Activated T-helper 2 cell treated with anti-CD3 and anti-CD28 coated beads, Interferon-gamma antibody, Interleukin-2, Interleukin-4, amounts not matched to agents 10 μg/mL and 5 μg/mL and 100 μg/mL, durations not matched to agents 14 hours and 24 hours and 36 hours (primary cell): ENCODE measurements at regions not wholly inside any gene's neighbourhood (a gene's known extent, or its start where the extent isn't known, plus 50 kb on each side); places are given as distances from the start of the nearest gene placed in this dataset.
"Not testable (repeated sequence)": the region's sequence is repeated elsewhere in the genome, so short reads cannot be mapped to it uniquely, and the experiment has no call there.

Experiments used
- DNase-seq: peaks from one replicate; pipeline ENCODE4 v3.0.0; 2021; ENCODE audit warnings: low spot score
- H3K27ac Mint-ChIP-seq: one replicate; pipeline ENCODE4 v1.8.0; 2021; ENCODE audit warnings: mixed read lengths
- H3K27me3 Mint-ChIP-seq: one replicate; pipeline ENCODE4 v1.8.0; 2021; ENCODE audit warnings: low read depth, mixed read lengths
- H3K36me3 Mint-ChIP-seq: one replicate; pipeline ENCODE4 v1.8.0; 2021; ENCODE audit warnings: low read depth, mixed read lengths
- H3K4me1 Mint-ChIP-seq: one replicate; pipeline ENCODE4 v1.8.0; 2021; ENCODE audit warnings: low read depth, mixed read lengths
- H3K4me3 Mint-ChIP-seq: one replicate; pipeline ENCODE4 v1.8.0; 2021; ENCODE audit warnings: low read depth, mild to moderate bottlenecking, moderate library complexity, mixed read lengths
- H3K9me3 Mint-ChIP-seq: one replicate; pipeline ENCODE4 v1.8.0; 2021; ENCODE audit warnings: mixed read lengths
- intact Hi-C: fragments of 100-400 bp; cut with micrococcal nuclease; formaldehyde crosslinking; loops from one replicate; pipeline ENCODE4 v1.15.1; 2023

GRCh38 chr12:102676812-102677211 is 196.4 kb upstream of the IGF1 start:
- intact Hi-C loops: no loop called here
- H3K36me3 Mint-ChIP-seq: no peaks in the 10 kb centered on the region

DNA sequence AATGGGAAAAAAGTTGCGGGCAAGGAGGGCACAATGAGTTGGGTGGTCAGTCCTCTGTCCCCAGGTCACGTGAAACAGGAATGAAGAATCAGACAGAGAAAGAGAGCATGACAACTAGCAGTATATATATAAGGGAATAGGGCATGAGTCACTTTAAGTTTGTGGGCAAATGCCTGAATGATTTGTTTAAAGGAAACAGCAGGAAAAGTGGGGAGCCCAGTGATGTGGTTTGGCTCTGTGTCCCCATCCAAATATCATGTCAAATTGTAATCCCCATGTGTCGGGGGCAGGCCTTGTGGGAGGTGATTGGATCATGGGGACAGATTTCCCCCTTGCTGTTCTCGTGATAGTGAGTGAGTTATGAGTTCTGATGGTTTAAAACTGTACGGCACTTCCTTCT is 195.3 kb upstream of the IGF1 start:
- Mint-ChIP-seq H3K27ac (no peak overlapping the region), H3K4me3 (no peak overlapping the region), H3K4me1 (no peaks in the 10 kb centered on the region), H3K27me3 (no peaks in the 10 kb centered on the region), H3K9me3 (peaks cover 7% of the 10 kb centered on the region), H3K36me3 (no peaks in the 10 kb centered on the region)
- intact Hi-C loops: no loop called here
- no peak for DNase-seq

More at GRCh38 chr12:102676812-102677211, 196.4 kb upstream of the IGF1 start:
- Mint-ChIP-seq H3K27ac (no peak overlapping the region), H3K27me3 (no peaks in the 10 kb centered on the region), H3K4me3 (no peak overlapping the region), H3K9me3 (peaks cover 7% of the 10 kb centered on the region), H3K4me1 (no peaks in the 10 kb centered on the region)
- DNase-seq: no peak

GRCh38 chr12:102673606-102674005 is 193.2 kb upstream of the IGF1 start:
- no peak for DNase-seq
- Mint-ChIP-seq H3K4me3 (no peak overlapping the region), H3K27ac (no peak overlapping the region), H3K27me3 (no peaks in the 10 kb centered on the region), H3K4me1 (no peaks in the 10 kb centered on the region), H3K36me3 (no peaks in the 10 kb centered on the region), H3K9me3 (peaks cover 7% of the 10 kb centered on the region)
- intact Hi-C loops: no loop called here

- H3K27ac Mint-ChIP-seq, H3K27me3 Mint-ChIP-seq, H3K36me3 Mint-ChIP-seq, H3K4me1 Mint-ChIP-seq, H3K4me3 Mint-ChIP-seq, DNase-seq, intact Hi-C loops, H3K9me3 Mint-ChIP-seq: not testable (repeated sequence)
These were observed 191.8 kb upstream of the IGF1 start for GRCh38 chr12:102672212-102672611.

DNA sequence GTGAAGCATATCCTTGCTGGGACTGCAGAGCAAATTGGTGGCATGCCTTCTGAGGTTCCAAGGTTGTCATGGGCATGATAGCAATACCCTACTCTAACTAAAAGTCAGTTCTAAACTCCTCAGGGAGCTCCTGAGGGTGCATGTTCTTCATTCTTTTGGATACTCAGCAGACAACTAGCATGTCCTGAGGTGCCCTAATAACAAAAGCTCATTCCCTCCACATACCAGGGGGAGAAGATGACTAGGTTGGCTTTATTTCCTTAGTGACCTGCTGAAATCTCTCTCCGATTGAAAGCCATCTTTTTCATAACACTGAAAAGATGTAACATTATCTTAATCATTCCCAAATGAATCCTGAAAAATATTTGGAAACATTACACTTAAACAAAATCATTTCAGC is 188.7 kb upstream of the IGF1 start:
- no peaks in the 10 kb centered on the region for H3K36me3 Mint-ChIP-seq
- peaks cover 7% of the 10 kb centered on the region for H3K9me3 Mint-ChIP-seq
- no peak overlapping the region for H3K4me3 Mint-ChIP-seq
- no peaks in the 10 kb centered on the region for H3K4me1 Mint-ChIP-seq
- no peak for DNase-seq
- H3K27me3 Mint-ChIP-seq: peaks cover 4% of the 10 kb centered on the region
- intact Hi-C loops: no loop called here
- no peak overlapping the region for H3K27ac Mint-ChIP-seq

DNA sequence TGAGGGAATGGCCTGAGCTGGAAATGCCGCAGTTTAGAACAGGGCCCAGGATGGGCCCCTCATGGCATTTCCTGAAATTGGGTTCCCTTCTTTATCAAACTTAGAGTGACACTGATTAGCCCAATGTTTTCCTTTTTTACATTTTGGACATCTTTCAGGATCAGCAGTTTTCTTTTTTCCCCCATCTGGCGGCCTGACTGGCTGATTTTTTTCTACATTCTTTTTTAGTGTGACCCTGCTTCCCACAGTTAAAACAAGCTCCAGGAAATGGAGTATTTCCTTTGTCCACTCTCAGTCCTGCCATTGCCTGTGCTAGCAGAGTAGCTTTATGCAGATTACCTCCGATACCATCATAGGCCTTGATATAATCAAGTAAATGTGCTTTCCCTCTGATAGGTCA is 185.8 kb upstream of the IGF1 start:
- intact Hi-C loops, H3K36me3 Mint-ChIP-seq, DNase-seq, H3K27ac Mint-ChIP-seq, H3K27me3 Mint-ChIP-seq, H3K9me3 Mint-ChIP-seq, H3K4me1 Mint-ChIP-seq, H3K4me3 Mint-ChIP-seq: not testable (repeated sequence)

- intact Hi-C loops: no loop called here
- Mint-ChIP-seq H3K36me3 (no peaks in the 10 kb centered on the region), H3K4me1 (no peaks in the 10 kb centered on the region), H3K27ac (no peak overlapping the region), H3K4me3 (no peak overlapping the region), H3K9me3 (peaks cover 4% of the 10 kb centered on the region), H3K27me3 (no peaks in the 10 kb centered on the region)
- DNase-seq: no peak
These were observed 179.0 kb upstream of the IGF1 start for GRCh38 chr12:102659200-102659911.

DNA sequence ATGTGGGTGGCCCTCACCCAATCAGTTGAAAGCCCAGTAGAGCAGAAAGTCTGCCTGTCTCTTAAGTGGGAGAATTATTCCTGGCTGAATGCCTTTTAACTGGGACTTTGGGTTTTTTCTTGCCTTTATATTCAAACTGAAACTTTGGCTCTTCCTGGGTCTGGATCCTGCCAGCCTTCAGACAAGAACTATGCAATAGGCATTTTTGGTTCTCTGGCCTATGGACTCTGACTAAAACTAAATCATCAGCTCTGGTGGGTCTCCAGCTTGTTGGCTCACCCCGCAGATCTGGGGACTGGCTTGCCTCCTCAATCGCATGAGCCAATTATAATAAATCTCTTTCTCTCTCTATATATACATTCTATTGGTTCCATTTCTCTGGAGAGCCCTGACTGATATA is 173.0 kb upstream of the IGF1 start:
- peaks cover 2% of the 10 kb centered on the region for H3K9me3 Mint-ChIP-seq
- no peak for DNase-seq
- no peaks in the 10 kb centered on the region for H3K27me3 Mint-ChIP-seq
- H3K27ac Mint-ChIP-seq: no peak overlapping the region
- H3K4me3 Mint-ChIP-seq: no peak overlapping the region
- intact Hi-C loops: no loop called here
- H3K36me3 Mint-ChIP-seq: no peaks in the 10 kb centered on the region
- H3K4me1 Mint-ChIP-seq: no peaks in the 10 kb centered on the region

GRCh38 chr12:102652645-102653313 is 172.4 kb upstream of the IGF1 start:
- Mint-ChIP-seq H3K4me3 (no peak overlapping the region), H3K4me1 (no peaks in the 10 kb centered on the region), H3K27ac (no peak overlapping the region), H3K9me3 (no peaks in the 10 kb centered on the region), H3K27me3 (no peaks in the 10 kb centered on the region), H3K36me3 (no peaks in the 10 kb centered on the region)
- intact Hi-C loops: no loop called here
- DNase-seq: no peak

- no peaks in the 10 kb centered on the region for H3K4me1 Mint-ChIP-seq
- no peaks in the 10 kb centered on the region for H3K9me3 Mint-ChIP-seq
- no peak overlapping the region for H3K27ac Mint-ChIP-seq
- DNase-seq: no peak
- H3K36me3 Mint-ChIP-seq: no peaks in the 10 kb centered on the region
- intact Hi-C loops: no loop called here
- H3K4me3 Mint-ChIP-seq: no peak overlapping the region
- H3K27me3 Mint-ChIP-seq: no peaks in the 10 kb centered on the region
These were observed 165.6 kb upstream of the IGF1 start for GRCh38 chr12:102645968-102646367.

DNA sequence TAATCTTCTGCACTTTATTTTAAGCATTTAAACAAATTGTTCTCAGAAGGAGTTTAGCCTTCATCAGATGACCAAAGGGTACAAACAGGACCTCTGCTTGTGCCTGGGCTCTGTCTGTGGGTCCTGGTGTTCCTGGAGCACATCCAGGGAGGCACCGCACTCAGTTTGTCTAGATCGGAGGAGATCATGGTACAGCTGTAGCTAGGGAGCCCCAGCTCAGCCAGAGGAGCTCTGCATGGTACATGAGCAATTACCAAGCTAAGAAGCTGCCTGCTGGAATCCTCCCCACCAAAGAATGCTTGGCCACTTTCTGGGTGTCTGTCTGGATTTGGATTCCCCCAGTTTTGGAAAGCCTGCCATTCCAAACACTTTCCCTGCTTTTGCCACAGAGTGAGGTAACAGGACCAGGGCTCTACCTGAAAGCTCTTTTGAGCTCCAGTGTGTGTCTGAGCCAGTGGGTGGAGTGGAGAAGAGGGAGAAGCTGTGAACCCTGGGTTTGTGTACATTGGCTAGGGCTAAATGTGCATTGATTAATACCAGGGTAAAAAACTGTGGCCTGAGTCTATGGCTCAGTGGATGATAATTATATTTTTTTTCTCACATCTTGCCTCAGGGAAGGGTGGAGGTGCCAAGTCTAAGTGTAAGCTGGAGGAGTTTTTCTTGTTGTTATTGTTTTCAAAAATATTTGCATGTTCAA is 163.7 kb upstream of the IGF1 start:
- H3K27ac Mint-ChIP-seq: no peak overlapping the region
- H3K9me3 Mint-ChIP-seq: peaks cover 5% of the 10 kb centered on the region
- no peaks in the 10 kb centered on the region for H3K27me3 Mint-ChIP-seq
- intact Hi-C loops: no loop called here
- H3K4me1 Mint-ChIP-seq: no peaks in the 10 kb centered on the region
- no peaks in the 10 kb centered on the region for H3K36me3 Mint-ChIP-seq
- DNase-seq: no peak
- no peak overlapping the region for H3K4me3 Mint-ChIP-seq

- no peak overlapping the region for H3K27ac Mint-ChIP-seq
- no peaks in the 10 kb centered on the region for H3K27me3 Mint-ChIP-seq
- no peaks in the 10 kb centered on the region for H3K4me1 Mint-ChIP-seq
- H3K36me3 Mint-ChIP-seq: no peaks in the 10 kb centered on the region
- intact Hi-C loops: no loop called here
- no peak for DNase-seq
- no peak overlapping the region for H3K4me3 Mint-ChIP-seq
- H3K9me3 Mint-ChIP-seq: peaks cover 5% of the 10 kb centered on the region
These were observed 161.8 kb upstream of the IGF1 start for GRCh38 chr12:102642199-102642598.

DNA sequence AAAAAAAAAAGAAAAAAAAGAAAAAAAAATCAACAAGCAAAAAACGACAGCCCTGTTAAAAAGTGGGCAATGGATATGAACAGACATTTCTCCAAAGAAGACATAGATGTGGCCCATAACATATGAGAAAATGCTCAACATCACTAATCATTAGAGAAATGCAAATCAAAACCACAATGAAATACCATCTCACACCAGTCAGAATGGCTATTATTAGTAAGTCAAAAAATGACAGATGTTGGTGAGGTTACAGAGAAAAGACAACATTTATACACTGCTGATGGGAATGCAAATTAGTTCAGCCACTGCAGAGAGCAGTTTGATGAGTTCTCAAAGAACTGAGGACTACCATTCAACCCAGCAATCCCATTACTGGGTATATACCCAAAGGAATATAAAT is 160.3 kb upstream of the IGF1 start:
- H3K27me3 Mint-ChIP-seq, H3K27ac Mint-ChIP-seq, H3K36me3 Mint-ChIP-seq, intact Hi-C loops, H3K9me3 Mint-ChIP-seq, H3K4me1 Mint-ChIP-seq, DNase-seq, H3K4me3 Mint-ChIP-seq: not testable (repeated sequence)
